GM20431 (cell line): ENCODE measurements at regions not wholly inside any gene's neighbourhood (a gene's known extent, or its start where the extent isn't known, plus 50 kb on each side); places are given as distances from the start of the nearest gene placed in this dataset.

Experiments
- in situ Hi-C: fragments of 300-500 bp; cut with MseI, MboI; formaldehyde crosslinking; loops from one replicate; pipeline ENCODE4 v1.15.0; 2020; ENCODE audit warnings: low sequenced_read_pairs; ENCODE audit not compliant: unreplicated experiment

- in situ Hi-C loops, result no loop called here
Observed at GRCh38 chr2:163463411-163463810, 272.4 kb downstream of the FIGN start.

- in situ Hi-C loops, result no loop called here
Observed at GRCh38 chr2:163462993-163463392, 272.8 kb downstream of the FIGN start.

- in situ Hi-C loops, result no loop called here
Observed at GRCh38 chr2:163459986-163460385, 275.8 kb downstream of the FIGN start.

- in situ Hi-C loops, result no loop called here
Observed at GRCh38 chr2:163456953-163457743, 278.7 kb downstream of the FIGN start.

GRCh38 chr2:163455815-163456214 lies 280.0 kb downstream of the FIGN start:
- in situ Hi-C loops, result no loop called here

- in situ Hi-C loops, result no loop called here
Observed at GRCh38 chr2:163453920-163454319, 281.9 kb downstream of the FIGN start.

GRCh38 chr2:163441603-163442002 lies 294.2 kb downstream of the FIGN start:
- in situ Hi-C loops, result no loop called here

- in situ Hi-C loops, result no loop called here
Observed at GRCh38 chr2:163436963-163437362, 298.8 kb downstream of the FIGN start.

GRCh38 chr2:163428187-163428586 lies 307.6 kb downstream of the FIGN start:
- in situ Hi-C loops, result no loop called here

- in situ Hi-C loops, result no loop called here
Observed at GRCh38 chr2:163420604-163421003, 315.2 kb downstream of the FIGN start.

- in situ Hi-C loops, result no loop called here
Observed at GRCh38 chr2:163419000-163419830, 316.6 kb downstream of the FIGN start.

- in situ Hi-C loops, result no loop called here
Observed at GRCh38 chr2:163417596-163418337, 318.0 kb downstream of the FIGN start.

- in situ Hi-C loops, result no loop called here
Observed at GRCh38 chr2:163414121-163414520, 321.7 kb downstream of the FIGN start.

- in situ Hi-C loops, result no loop called here
Observed at GRCh38 chr2:163407296-163407695, 328.5 kb downstream of the FIGN start.

GRCh38 chr2:163405298-163405697 lies 330.5 kb downstream of the FIGN start:
- in situ Hi-C loops, result no loop called here

- in situ Hi-C loops, result no loop called here
Observed at GRCh38 chr2:163401481-163401880, 334.3 kb downstream of the FIGN start.

- in situ Hi-C loops, result no loop called here
Observed at GRCh38 chr2:163397451-163397850, 338.4 kb downstream of the FIGN start.

- in situ Hi-C loops, result no loop called here
Observed at GRCh38 chr2:163395602-163396001, 340.2 kb downstream of the FIGN start.

GRCh38 chr2:163389838-163390237 lies 346.0 kb downstream of the FIGN start:
- in situ Hi-C loops, result no loop called here

GRCh38 chr2:163375472-163375871 lies 360.3 kb downstream of the FIGN start:
- in situ Hi-C loops, result no loop called here

- in situ Hi-C loops, result no loop called here
Observed at GRCh38 chr2:163375070-163375469, 360.7 kb downstream of the FIGN start.
